DMS114 treated with DMSO at 0.1 percent for 48 hours (cell line): ENCODE measurements at regions not wholly inside any gene's neighbourhood (a gene's known extent, or its start where the extent isn't known, plus 50 kb on each side); places are given as distances from the start of the nearest gene placed in this dataset.
"Not testable (repeated sequence)": the region's sequence is repeated elsewhere in the genome, so short reads cannot be mapped to it uniquely, and the experiment has no call there.

Experiments used
- DNase-seq: peaks from one replicate; lab custom pipeline; 2025; ENCODE audit not compliant: unreplicated experiment; lab: John Stamatoyannopoulos, UW

DNA sequence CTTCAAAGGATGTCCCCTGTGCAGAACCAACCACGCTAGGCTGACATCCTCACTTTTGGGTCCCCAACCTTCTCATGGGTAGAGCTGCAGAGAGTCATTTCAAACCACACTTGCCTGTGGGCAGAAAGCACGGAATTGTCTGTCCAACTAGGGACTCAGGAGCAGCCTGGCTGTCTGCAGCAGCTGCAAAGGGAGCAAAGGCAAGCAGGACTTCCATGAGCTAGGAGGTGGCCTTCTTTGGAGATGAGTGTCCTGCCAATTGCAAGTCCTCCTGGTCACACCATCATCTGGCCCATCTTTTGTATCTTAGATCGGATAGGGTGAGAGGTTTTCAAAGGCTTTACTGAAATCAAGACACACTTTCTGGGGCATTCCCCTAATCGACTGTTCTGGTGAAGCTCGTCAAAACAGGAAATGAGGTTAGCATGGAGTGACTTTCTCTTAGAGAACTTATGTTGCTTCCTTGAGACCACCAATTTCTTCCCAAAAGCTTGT lies 222.3 kb upstream of the PLGLB2 start:
- DNase-seq = not testable (repeated sequence)

DNA sequence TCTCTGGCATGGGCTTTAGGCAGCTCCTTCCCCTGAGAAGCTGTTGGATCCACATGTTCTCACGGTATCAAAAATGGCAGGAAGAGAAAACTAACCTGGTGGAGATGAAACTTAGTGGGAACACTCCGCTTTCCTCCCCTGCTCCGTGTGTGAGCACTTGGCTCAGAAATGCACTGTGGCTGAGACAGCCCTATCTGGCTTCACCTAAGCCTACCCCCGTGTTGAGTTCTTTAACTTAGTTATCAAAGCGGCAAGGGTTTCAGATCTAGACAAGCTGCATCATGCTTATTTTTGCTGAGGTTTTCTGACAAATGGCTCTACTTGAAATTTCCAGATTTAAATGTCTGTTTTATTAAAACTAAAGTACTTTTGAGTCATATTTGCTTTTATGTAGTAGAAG lies 221.6 kb upstream of the PLGLB2 start:
- not testable (repeated sequence) for DNase-seq

DNA sequence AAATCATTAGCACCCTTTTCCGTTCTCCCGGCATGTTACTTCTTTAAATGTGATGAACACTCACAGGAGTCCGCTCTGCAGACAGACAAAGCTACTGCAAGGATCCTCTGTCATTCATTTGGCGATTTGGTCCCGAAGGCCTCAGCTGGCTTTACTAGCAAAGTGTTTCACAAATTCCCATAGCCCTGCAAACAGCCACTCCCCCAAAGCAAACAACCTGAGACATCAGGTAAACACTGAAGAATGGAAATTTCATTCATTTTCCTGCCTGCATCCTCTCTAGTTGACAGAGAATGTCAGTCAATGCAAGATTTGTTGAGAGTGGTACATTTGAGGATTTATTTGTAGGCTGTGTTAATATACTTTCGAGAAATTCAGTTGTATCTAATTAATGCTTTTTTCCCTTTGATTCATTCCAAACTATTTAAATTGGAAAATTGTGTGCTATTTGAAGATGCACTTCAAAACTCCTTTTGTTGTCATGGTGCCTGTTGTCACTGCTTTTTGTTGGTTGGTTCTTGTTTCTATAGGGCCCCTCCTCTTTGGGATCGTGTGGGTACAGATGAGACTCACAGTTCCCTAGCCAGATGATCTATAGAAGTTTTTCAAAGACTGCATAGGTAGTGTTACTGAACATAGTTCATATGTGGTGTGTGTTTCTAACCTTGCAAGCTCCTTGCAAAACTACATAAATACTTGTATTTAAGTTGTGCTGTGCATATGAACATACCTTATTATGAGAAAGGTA lies 215.7 kb upstream of the PLGLB2 start:
- not testable (repeated sequence) for DNase-seq

DNA sequence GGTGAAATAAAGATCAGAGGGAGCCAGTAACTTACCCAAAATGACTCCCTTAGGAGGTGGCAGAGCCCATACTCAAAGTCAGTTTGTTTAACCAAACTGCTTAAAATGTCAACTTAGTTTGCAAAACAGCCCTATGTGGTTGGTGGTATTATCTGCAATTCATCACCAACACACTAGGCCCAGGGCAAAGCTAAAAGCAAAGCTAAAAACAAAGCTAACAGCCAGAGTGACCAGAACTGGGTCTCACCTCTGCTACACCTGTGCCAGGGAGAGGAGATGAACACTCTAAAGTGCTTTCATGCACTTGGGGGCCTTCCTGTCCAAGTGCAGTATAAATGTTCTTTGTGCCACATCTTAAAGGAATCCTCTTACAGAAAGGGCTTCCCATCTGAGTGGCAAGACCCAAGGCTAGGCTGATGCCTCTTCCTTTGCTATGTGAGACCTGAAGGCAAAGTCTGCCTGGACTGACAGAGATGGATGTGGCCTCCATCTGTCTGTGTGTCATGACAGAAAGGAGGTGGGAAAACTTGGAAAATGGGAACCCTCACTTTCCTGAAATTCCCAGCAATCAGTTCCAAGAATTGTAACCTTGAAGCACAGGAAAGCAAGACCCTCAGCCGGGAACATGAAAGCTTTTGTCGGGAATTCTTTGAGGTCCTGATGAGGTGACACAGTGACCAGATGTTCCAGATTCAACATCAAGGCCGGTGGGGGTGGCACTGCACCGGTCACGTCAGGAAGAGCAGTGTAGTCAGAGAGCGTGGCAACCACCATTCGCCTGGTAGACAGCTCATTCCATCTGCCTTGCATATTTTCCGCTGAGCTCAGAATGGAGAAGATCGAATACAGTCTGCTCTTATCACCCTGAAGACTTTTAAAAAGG lies 214.3 kb upstream of the PLGLB2 start:
- not testable (repeated sequence) for DNase-seq

DNA sequence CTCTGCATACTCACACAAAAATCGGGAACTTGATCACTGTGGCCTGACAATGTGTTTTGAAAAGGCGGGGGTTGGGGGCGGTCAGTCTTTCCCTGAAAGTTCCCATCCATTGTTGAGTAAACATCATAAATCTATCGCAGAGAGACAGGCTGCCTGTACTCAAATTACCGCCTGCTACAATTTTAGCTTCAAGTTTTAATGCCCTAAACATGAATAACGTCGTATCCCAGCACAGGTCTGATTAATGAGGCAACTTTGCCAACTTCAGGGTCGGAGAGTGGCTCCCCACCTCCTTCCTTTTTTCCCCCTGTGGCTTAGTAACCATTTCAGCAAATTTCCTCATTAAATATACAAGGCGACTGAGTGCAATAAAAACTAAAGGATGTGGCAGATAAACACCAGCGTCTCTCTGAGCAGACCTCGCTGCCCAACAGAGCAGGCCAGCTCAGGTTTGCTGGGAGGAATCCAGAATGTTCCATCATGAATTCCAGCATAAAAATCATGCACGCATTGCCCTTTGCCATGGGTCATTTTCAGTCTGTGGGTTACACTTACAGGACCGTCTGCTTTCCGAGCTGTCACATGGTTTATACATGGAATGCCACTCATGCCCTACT lies 213.5 kb upstream of the PLGLB2 start:
- DNase-seq = not testable (repeated sequence)

DNA sequence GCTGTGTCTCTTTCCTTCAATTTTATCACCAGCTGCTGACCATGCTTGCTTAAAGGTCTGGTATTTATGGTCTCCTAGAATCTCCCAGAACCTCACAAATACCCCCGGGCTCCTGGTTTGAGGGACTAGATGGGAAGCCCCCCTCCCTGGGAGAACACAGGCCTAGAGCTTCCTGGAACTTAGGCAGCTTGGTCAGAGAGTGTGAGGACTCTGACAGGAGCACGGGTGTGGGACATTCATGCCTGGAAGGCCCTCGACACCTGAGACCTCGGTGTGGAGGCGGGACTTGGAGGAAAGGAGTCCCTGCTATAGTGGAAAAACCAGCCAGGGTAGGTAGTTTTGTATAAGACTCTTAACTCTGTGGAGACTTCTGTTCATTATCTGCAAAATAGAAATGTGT lies 211.5 kb upstream of the PLGLB2 start:
- not testable (repeated sequence) for DNase-seq

DNA sequence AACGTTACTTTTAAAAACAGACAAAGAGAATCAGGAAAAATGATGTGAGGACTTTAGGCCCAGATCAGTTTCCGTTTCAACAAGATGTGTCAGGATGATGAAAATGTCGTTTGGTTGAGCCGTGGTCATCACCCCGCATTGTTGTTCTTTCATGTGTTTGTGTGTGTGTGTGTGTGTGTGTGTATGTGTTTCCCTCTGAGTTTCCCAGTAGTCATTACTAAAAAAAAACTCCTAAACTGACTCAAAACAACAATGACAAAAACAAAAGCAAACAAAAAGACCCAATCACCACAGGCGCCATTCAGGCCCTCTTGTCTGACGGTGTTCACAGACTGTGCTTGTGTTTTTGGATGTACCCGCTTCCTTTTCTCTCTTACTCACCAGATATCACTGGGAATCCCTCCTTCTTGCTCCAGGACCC lies 210.6 kb upstream of the PLGLB2 start:
- not testable (repeated sequence) for DNase-seq

DNA sequence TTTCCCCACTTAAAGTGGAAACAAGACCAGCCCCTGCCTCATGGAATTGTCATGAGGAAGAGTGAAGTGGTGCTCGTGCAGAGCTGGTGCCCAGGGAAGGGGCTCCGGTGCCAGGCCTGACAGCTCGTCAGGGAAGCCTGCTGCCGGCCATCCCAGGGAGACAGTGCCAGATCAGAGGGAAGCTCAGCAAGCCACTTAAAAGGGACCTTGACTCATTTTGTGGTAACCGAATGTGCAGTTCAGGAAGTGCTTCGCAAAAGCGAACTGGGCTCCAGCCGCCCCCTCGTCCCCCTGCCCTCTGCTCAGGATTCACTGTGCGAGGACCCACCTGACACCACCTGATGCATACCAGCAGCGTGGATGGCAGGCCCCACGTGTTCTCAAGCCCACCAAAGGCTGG lies 209.6 kb upstream of the PLGLB2 start:
- not testable (repeated sequence) for DNase-seq

DNA sequence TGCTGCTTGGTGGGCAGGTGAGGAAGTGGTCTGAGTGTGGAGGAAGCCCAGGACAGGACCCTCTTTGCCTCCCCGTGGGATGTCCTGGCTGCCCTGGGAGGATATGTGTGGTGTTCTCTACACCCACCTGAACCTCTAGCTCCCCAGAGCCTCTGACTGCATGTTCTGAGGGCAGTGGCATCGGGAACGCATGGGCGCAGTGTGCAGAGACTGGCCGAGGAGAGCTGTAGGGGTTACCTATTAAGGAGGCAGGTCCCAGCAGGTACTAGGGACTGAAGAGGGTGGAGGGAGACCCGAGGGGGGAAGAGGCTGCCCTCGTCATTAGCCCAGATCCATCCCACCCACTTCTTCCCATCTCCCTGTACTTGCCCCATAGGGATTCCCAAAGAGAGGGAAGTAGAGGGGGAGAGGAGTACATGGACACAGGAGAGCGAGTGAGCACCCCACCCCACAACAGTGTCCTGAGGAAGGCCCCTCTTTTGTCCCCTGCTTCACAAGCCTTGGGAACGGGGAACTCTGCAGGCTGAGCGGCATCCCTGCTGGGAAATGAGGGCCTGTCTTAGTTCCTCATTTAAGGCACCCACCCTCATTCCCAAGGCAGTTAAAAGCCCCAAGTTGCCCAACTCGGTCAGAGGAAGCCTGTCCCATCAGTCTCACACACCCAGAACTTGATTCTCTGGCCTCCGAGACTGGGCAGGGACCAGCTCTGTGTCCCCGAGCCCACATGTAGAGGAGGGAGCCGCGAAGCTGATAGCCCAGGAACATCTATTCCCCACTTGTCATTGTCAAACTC lies 208.5 kb upstream of the PLGLB2 start:
- not testable (repeated sequence) for DNase-seq

DNA sequence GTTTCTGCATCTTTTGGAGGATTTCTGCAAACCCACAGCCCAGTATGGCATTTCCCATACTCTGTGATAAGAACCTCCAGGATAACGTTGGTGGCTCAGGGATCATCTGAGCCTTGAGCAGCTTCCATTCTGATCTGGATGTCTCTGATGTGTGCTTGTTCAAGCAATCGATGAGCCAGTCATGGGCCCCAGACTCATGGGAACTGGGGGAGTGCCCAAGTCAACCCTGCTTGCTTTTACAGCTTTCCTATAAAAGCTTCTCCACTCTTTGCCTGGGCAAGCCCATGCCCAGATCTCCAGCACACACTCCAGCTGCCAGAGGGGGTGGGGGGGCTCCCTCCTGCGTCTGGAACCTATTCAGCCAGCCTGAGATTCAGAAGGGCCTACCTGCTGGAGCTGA lies 207.6 kb upstream of the PLGLB2 start:
- not testable (repeated sequence) for DNase-seq

DNA sequence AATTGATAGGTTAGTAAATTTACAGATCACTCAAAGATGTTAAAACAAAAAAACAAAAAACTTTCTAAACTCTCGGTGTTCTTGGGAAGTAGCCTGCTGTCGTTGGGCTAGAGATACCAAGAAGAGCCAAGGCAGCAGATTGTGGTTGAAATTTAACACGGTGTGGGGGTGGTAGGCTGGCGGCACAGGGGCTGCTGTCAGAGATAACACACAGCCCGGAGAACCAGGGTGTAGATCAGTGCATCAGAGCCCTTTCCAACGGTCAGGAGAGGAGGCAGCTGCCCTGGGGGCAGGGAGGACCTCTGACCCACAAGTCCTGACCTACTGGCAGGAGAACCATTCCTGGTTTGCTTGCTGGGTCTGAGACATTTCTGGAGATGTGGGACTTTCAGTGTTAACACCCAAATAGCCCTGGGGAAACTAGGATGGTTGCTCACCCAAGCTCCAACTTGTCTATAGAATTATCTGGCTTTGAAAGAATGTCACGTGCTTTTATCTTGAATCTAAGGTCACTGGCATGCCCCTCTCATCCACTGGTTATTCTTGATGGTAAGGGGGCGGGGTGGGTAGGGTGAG lies 205.2 kb upstream of the PLGLB2 start:
- not testable (repeated sequence) for DNase-seq

DNA sequence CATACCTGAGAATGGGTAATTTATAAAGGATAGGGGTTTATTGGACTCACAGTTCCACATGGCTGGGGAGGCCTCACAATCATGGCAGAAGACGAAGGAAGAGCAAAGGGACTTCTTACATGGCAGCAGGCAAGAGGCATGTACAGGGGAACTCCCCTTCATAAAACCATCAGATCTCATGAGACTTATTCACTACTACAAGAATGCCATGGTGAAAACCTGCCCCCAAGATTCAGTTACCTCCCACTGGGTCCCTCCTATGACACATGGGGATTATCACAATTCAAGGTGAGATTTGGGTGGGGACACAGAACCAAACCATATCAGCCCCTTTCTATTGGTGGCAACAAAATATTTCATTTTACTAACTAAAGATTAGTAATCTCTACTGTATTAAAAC lies 204.1 kb upstream of the PLGLB2 start:
- not testable (repeated sequence) for DNase-seq

DNA sequence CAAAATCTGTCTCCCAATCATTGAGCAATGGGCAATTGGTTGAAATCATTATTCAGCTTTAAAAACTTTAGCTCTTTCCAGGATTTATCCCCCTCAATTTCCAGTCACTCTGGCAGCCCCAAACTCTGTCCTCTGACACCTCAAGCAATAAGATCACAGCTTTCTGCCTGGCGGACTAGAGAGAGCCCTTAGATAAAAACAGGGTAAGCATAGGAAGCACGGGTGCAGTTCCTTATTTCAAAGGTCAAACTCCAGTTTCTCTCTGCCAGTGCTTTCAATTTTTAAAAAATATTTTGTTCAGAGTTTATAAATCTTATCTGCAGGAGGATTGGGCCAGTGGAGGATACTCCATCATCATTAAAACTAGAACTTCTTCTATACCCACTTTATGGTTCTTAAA lies 200.8 kb upstream of the PLGLB2 start:
- not testable (repeated sequence) for DNase-seq

DNA sequence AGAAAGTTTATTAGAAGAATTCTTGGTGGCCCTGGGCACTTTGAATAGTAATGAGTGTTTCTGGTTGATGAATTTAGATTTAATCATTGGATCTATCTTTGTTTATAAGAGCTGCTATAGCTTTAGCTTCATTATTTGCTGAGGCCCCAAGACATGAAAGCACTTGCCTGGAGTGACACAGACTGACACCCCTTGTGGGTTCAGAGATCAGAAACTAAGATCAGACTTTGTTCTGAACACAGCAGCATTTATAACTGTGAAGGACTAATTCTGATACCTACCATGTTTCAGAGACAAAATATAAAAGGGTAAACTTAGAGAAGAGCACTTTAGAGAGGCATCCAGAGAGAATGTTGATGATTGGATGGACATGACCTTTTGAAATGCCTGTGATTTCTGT lies 199.9 kb upstream of the PLGLB2 start:
- DNase-seq = not testable (repeated sequence)

DNA sequence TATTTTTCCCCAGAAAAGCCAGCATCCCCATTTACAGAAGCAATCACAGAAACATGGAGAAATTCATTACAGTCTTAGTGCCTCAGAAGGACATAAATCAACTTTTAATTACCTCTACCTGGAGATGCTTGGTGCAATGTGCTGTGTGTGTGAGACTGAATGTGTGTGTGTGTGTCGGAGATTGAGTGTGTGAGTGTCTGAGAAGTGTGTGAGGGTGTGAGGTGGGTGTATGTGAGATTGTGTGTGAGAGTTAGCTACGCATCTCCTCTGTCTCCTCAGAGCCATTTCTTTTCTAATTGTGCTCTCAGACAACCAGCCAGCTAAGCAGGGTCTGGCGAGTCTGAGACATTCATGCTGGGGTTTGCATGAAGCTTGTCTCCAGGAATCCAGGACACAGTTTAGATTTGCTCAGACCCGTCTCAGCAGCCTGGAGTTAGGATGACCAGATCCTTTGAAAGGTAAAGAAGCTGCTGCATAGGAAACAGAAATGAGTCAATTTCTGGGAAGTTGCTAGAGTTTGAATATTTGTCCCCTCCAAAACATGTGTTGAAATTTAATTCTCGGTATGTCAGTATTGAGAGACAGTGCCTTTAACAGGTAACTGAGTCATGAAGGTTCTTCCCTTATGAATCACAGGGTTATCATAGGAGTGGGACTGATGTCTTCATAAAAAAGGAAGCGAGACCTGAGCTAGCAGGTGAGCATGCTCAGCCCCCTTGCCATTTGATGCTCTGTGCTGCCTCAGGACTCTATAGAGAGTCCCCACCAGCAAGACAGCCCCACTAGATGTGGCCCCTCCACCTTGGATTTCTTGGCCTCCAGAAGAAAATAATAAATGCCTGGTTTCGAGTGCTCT lies 199.0 kb upstream of the PLGLB2 start:
- not testable (repeated sequence) for DNase-seq

DNA sequence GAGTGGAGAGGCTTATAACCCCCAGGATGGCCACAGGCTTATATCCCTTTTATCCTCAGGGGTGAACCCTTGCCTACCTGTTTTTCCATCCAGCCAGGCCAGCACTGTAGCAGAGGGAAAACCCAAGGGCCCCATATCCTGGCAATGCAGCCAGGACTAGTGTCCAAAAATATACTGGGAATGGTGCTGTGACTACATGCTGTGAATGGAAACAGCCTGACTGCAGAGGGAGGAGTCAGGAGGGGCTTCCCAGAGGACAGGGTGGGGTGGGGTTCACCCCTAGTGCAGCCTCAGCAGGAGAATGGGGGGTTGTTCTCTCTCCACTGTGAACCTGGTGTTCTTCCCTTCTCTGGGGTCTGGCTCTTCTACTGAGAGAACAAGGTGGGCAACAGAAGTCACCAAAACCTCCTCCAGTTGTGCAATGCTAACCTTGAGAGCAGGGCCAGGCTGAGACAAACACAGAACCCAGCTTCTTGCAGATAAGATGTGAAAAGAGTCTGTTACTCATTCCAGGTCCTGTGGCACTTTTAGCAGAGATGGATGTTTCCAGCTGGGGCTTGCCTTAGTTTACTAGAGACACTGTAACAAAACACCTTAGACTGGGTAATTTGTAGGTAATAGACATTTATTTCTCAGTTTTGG lies 198.2 kb upstream of the PLGLB2 start:
- not testable (repeated sequence) for DNase-seq

DNA sequence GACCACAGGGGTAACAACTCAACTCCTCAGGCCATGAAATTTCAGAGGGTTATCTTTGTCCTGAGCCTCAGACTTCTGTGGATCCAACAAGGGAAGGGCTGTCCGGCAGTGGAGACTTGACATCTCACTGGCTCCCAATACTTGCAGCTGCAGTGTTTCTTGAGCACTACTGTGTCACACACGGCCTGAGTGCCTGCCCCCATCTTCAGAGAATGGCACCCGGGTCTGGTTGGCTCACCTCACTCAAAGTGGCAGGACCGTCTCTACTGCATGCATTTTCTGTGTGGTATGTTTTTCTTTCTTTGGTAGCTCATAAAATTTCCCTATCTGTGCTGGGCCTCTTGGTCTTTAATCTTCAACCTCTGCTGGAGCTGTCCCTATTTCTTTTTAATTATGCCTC lies 193.2 kb upstream of the PLGLB2 start:
- DNase-seq = not testable (repeated sequence)

DNA sequence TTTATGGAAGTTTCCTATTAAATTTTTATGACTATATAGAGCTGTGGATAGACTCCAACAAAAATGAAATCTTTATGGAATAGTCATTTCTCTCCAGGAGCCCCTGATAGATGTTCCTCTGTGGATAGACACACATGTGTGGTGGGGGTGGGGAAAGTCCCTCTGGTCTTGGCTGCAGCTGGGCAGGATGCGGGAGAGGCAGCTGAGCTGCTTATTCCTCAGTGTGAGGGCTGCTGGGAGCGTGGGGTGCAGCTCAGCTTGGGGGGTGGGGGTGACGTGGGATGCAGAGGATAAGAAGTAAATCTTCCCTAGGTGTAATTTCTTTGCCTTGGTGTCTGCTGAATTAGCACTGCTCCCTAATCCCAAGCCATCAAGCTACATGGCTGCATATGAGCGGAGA lies 192.8 kb upstream of the PLGLB2 start:
- not testable (repeated sequence) for DNase-seq

DNA sequence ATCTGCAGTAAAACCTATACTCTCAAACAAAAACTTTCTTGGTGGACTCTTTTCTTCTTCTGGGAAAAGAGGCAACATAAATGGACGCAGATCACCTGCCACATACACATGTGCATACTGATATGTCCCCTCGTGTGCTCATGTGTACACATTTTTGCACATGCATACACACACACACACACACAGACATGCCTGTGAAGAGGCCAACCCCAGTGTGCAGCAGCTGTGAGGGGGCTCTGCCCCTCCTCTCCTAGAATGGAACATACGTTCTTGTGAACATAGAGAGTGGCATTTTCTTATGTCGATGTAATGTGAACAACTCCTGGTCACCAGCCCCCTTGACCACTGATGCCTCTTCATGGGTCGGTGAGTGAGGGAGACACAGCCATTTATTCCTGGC lies 188.9 kb upstream of the PLGLB2 start:
- not testable (repeated sequence) for DNase-seq
